ENCODE measurements at regions not wholly inside any gene's neighbourhood (a gene's known extent, or its start where the extent isn't known, plus 50 kb on each side); places are given as distances from the start of the nearest gene placed in this dataset.
A peak's percentile ranks its signal among the peaks of the same experiment; 100 is the strongest.
"Not testable (repeated sequence)": the region's sequence is repeated elsewhere in the genome, so short reads cannot be mapped to it uniquely, and the experiment has no call there.

DNA sequence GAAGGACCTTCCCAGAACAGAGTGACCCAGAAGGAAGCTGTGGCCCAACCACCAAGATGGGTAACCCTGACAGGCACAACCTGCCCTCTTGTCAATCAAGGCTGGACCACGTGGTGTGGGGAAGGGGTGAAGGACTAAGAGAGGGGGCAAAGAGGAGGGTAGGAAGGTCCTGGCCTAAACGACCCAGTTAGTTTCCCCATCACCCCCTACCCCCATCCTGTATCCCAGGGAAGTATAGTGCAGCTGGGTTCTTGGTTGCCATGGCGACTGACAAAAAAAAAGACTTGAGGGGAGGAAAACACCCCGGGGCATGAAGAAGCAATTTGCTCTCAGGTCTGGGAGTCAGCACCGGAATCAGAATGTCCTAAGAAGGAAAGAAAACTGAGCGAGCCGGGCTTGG is 168.7 kb downstream of the GOSR1 start:
- H3K27ac ChIP-seq; H3K4me3 ChIP-seq; DNase-seq (ENCODE audit: low spot score): not testable (repeated sequence)

DNA sequence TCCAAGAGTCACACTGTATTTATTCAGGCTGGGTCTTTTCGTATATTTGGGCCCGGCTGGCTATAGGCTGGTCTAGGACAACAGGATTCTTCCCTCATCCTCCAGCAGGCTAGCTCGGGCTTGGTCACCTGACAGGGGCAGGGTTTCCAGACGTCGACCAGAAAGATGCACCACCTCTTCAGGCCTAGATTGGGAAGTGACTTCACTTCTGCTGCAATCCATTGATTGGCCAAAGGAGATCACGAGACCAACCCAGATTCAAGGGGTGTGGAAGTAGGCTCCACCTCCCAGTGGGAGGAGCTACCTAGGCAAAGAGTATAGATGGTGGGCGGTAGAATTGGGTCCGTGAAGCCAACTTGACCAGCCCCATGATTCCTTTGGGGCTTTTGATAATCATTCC is 167.5 kb downstream of the GOSR1 start:
- H3K4me3 ChIP-seq; DNase-seq (ENCODE audit: low spot score); H3K27ac ChIP-seq: not testable (repeated sequence)

DNA sequence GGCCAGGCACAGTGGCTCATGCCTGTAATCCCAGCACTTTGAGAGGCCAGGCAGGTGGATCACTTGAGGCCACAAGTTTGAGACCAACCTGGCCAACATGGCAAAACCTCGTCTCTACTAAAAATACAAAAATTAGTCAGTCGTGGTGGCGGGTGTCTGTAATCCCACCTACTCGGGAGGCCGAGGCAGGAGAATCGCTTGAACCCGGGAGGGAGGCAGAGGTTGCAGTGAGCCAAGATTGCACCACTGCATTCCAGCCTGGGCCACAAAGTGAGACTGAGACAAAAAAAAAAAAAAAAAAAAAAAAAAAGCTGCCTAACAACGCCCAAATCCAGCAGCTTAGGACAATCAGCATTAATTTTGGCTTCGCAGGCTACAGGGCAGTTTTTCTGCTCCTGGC is 167.1 kb downstream of the GOSR1 start:
- DNase-seq (ENCODE audit: low spot score); H3K27ac ChIP-seq; H3K4me3 ChIP-seq: not testable (repeated sequence)

DNA sequence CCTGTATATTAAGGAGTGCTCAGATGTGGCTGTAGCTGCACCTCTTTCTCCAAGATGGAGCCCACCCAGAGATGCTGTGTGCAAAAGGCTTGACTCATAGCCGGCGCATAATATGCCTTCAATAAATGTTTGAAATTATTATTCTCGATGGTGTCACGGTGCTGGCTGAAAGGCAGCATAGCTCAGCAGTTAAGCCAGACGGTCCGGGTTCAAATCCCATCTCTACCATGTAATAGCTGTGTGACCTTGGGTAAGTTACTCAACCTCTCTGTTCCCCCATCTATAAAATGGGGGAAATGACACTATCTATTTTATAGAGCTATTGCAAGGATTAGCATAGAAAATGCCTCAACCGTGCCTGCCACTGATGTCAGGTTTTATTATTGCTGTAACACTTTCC is 164.2 kb downstream of the GOSR1 start:
- DNase-seq (ENCODE audit: low spot score) = peak; percentile 14
- not testable (repeated sequence) for H3K27ac ChIP-seq, H3K4me3 ChIP-seq

DNA sequence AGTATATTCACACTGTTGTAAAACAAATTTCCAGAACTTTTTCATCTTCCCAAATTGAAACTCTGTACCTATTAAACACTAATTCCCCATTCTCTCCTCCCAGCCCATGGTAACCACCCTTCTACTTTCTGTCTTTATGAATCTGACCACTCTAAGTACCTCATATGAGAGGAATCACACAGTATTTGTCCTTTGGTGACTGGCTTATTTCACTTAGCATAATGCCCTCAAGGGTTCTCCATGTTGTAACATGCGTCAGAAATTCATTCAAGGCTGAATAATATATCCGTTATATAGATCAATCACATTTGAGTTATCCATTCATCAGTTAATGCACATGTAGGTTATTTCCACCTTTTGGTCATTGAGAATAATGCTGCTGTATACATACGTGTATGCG is 162.2 kb downstream of the GOSR1 start:
- not testable (repeated sequence) for DNase-seq (ENCODE audit: low spot score); H3K27ac ChIP-seq; H3K4me3 ChIP-seq

DNA sequence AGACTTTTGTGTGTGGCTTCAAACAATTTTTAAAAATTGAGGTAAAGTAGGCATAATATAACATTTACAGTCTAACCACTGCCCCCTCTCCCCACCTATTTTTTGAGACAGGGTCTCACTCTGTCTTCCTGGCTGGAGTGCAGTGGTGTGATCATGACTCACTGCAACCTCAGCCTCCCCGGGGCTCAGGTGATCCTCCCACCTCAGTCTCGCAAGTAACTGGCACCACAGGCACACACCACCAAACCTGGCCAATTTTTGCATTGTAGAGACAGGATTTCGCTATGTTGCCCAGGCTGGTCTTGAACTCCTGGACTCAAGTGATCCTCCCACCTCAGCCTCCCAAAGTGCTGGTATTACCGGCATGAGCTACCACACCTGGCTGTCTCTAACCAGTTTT is 161.8 kb downstream of the GOSR1 start:
- not testable (repeated sequence) for DNase-seq (ENCODE audit: low spot score); H3K4me3 ChIP-seq; H3K27ac ChIP-seq

DNA sequence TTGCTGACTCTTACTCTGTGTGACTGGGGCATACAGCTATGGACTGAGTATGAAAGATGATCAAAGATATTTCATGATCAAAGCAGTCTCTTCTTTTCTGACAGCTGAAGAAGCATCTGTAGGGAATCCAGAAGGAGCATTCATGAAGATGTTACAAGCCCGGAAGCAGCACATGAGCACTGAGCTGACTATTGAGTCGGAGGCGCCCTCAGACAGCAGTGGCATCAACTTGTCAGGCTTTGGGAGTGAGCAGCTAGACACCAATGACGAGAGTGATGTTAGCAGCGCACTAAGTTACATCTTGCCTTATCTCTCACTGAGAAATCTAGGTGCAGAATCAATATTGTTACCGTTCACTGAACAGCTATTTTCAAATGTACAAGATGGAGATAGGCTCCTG is 154.4 kb downstream of the GOSR1 start:
- H3K4me3 ChIP-seq; DNase-seq (ENCODE audit: low spot score); H3K27ac ChIP-seq: not testable (repeated sequence)

DNA sequence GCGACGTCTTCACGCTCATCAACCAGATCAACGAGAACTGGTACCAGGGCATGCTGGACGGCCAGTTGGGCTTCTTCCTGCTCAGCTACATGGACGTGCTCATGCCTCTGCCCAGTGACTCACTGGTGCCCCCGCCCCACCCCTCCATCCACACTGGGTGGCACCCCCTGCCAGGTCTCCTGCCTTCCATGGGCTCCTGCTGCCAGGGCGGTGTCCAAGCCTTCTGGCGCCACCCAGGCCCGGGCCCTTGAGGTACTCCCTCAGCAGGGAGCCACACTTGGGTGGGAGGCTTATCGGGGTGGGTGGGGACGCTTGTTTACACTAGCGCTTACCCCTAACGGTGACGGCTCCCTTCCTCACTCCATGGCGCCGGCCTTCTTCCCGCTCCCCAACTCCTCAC is 148.2 kb downstream of the GOSR1 start:
- not testable (repeated sequence) for H3K4me3 ChIP-seq; DNase-seq (ENCODE audit: low spot score)

DNA sequence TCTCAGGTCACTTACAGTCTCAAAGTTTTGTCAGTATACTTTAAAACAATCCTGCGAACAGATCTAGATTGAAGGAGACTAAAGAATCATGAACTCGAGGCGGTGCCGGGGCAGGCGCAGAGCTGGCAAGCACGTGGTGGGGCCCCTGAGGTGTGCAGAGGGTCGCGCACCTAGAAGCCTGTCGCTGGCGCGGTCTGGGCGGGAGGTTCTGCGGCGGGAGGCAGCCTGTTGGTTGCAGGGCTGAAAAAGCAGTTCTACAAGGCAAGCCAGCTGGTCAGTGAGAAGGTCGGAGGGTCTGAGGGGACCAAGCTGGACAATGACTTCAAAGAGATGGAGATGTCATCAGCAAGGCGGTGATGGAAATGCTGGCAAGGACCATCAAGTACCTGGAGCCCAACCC is 147.0 kb downstream of the GOSR1 start:
- not testable (repeated sequence) for DNase-seq (ENCODE audit: low spot score); H3K27ac ChIP-seq; H3K4me3 ChIP-seq

More for the DNA sequence above, 148.2 kb downstream of the GOSR1 start:
- H3K27ac ChIP-seq = not testable (repeated sequence)

DNA sequence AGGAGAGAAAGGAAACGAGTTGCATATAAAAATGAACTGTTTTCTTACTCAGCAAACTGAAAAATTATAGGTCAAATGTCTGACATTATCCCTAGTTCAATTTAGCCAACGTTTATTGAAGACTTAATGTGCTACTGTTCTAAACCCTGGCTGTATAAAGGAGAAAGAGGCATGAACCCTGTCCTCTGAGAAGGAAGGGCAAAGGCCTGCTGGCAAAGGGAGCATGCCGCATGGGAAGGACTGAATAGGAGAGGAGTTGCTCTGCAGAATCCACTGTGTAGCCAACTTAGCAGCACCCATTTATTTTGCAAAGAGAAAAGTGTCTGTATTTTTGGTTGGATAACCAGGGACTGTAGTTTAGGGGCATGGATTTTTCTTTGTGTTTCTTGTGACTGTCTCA is 132.5 kb downstream of the GOSR1 start:
- not testable (repeated sequence) for H3K4me3 ChIP-seq; H3K27ac ChIP-seq; DNase-seq (ENCODE audit: low spot score)

DNA sequence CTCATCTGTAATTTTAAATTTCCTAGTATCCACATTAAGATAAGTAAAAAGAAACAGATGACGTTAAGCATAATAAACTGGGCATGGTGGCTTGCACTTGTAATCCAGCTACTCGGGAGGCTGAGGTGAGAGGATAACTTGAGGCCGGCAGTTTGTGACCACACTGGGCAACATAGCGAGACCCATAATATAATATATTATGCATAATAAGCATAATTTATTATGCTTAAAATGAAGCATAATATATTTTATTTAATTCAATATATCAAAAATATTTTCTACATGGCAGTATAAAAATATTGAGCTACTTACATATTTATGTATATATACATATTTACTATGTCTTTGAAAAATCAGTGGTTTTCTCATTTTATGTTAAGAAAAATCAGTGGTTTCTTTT is 128.3 kb downstream of the GOSR1 start:
- H3K4me3 ChIP-seq = no peak overlapping the region
- TF ChIP-seq, protein P1, sequence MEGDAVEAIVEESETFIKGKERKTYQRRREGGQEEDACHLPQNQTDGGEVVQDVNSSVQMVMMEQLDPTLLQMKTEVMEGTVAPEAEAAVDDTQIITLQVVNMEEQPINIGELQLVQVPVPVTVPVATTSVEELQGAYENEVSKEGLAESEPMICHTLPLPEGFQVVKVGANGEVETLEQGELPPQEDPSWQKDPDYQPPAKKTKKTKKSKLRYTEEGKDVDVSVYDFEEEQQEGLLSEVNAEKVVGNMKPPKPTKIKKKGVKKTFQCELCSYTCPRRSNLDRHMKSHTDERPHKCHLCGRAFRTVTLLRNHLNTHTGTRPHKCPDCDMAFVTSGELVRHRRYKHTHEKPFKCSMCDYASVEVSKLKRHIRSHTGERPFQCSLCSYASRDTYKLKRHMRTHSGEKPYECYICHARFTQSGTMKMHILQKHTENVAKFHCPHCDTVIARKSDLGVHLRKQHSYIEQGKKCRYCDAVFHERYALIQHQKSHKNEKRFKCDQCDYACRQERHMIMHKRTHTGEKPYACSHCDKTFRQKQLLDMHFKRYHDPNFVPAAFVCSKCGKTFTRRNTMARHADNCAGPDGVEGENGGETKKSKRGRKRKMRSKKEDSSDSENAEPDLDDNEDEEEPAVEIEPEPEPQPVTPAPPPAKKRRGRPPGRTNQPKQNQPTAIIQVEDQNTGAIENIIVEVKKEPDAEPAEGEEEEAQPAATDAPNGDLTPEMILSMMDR (IDR thresholded peaks at IDR 0.05) = no peak
- H3K27ac ChIP-seq = no peak overlapping the region
- DNase-seq (ENCODE audit: low spot score) = no peak

DNA sequence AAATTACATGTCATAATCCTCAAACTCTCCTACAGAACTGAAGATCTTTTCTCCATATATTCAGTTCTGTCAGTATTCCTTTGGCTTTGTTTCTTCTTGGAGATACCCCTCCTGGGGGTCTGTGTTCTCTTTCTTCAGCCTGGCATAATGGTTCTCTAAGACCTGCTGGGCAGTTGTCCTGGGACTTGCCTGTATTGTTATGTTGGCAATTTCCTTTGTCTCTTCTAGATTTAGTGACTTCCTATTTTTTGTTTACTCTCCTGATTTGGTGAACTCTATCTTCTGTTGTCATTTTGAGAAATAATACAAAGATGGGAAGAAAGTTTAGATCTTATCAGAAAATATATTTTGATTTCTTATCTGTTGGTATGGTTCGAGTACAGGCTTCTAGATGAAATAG is 127.8 kb downstream of the GOSR1 start:
- H3K4me3 ChIP-seq = no peak overlapping the region
- TF ChIP-seq, protein P1 (IDR thresholded peaks at IDR 0.05) = no peak
- no peak for DNase-seq (ENCODE audit: low spot score)
- H3K27ac ChIP-seq = no peak overlapping the region

DNA sequence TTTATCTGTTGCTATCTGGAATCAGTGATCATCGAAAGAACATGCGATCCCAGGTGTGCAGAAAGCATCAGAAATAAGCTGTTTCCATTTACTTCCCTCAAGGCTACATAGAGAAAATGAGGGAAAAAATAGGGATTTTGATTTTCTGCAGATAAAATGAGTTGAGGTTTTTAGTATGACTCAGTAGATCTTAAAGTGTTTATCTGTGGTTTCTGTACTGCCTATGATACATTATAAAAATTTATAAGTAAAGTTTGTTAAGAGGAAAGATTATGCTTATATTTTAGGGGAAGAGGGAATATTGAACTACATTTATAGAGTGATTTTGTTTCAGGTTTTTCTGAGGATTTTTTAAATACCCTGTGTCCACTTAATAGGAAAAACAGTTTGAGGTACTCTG is 125.2 kb downstream of the GOSR1 start:
- H3K4me3 ChIP-seq = peak overlapping the region; percentile 90

DNA sequence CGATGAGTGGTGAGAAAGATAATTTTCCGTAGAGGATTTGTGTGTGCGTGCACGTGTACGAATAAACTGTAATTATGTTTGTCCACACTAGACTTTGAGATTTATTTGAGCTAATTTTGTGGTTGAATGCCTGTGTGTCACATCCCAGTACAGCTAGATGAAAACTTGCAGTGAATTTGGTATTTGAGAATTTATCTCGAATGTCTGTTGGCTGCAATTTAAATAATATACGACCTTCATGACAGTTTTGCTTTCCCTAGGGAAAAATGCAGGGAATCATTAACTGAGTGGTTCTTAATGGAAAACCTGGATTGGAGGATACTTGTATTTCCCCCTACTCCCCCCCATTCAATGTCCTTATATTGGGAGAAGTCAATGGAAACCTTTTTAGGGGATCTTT is 124.8 kb downstream of the GOSR1 start:
- peak overlapping the region; percentile 90 for H3K4me3 ChIP-seq
- DNase-seq (ENCODE audit: low spot score) = not testable (repeated sequence)

More for the DNA sequence above, 125.2 kb downstream of the GOSR1 start:
- DNase-seq (ENCODE audit: low spot score); H3K27ac ChIP-seq: not testable (repeated sequence)

More for the DNA sequence above, 124.8 kb downstream of the GOSR1 start:
- not testable (repeated sequence) for H3K27ac ChIP-seq
